Liver (tissue), 8 donors: ENCODE measurements at regions not wholly inside any gene's neighbourhood (a gene's known extent, or its start where the extent isn't known, plus 50 kb on each side); places are given as distances from the start of the nearest gene placed in this dataset.

Experiments
- DNase-seq: peaks from one replicate; pipeline ENCODE4 v3.0.0-alpha.2; 2017; ENCODE audit warnings: low spot score
- H3K27ac ChIP-seq, 2 donors: one replicate each; pipeline ENCODE4 v1.7.0; 2013; ENCODE audit warnings: inconsistent platforms in 2 of 2, low read length in 2 of 2, control low read depth in 1 of 2, low read depth in 1 of 2, mild to moderate bottlenecking in 1 of 2
- H3K27me3 ChIP-seq, 4 donors: one replicate each; pipeline versions ENCODE4 v1.6.1 to v1.7.0; 2013; ENCODE audit warnings: low read length in 3 of 4, inconsistent platforms in 1 of 4, mild to moderate bottlenecking in 1 of 4, moderate library complexity in 1 of 4; ENCODE audit not compliant: control insufficient read depth in 4 of 4, insufficient read depth in 4 of 4
- H3K36me3 ChIP-seq, 4 donors: one replicate each; pipeline versions ENCODE4 v1.6.1 to v1.7.0; 2013; ENCODE audit warnings: low read length in 3 of 4, mild to moderate bottlenecking in 3 of 4, low read depth in 1 of 4, moderate library complexity in 1 of 4; ENCODE audit not compliant: control insufficient read depth in 4 of 4, insufficient read depth in 3 of 4
- H3K4me1 ChIP-seq, 4 donors: one replicate each; pipeline versions ENCODE4 v1.6.1 to v1.7.0; 2013; ENCODE audit warnings: low read length in 3 of 4, mild to moderate bottlenecking in 3 of 4, moderate library complexity in 1 of 4; ENCODE audit not compliant: control insufficient read depth in 4 of 4, insufficient read depth in 4 of 4
- H3K4me3 ChIP-seq, 3 donors: one replicate each; pipeline versions ENCODE4 v1.6.1 to v1.7.0; 2013; ENCODE audit warnings: low read length in 3 of 3, control low read depth in 1 of 3, low read depth in 1 of 3, mild to moderate bottlenecking in 1 of 3
- H3K9ac ChIP-seq, 2 donors: one replicate each; pipeline ENCODE4 v1.7.0; 2013; ENCODE audit warnings: low read length in 2 of 2, mild to moderate bottlenecking in 2 of 2, moderate library complexity in 2 of 2, control low read depth in 1 of 2, low read depth in 1 of 2
- H3K9me3 ChIP-seq, 4 donors: one replicate each; pipeline versions ENCODE4 v1.6.1 to v1.7.0; 2013; ENCODE audit warnings: low read length in 3 of 4; ENCODE audit not compliant: control insufficient read depth in 4 of 4
- ATF3 ChIP-seq: IDR thresholded peaks from 2 replicates; pipeline ENCODE4 v1.6.1; 2016; ENCODE audit warnings: antibody characterized with exemption
- CTCF ChIP-seq: fragments of 150-350 bp; IDR thresholded peaks from 2 replicates; pipeline ENCODE4 v1.5.1; 2017; ENCODE audit warnings: improper control_type of control experiment, low read depth, low read length; ENCODE audit not compliant: missing input control
- EGR1 ChIP-seq, 2 donors: IDR thresholded peaks; 2 replicates each; pipeline ENCODE4 v1.6.1; 2016 to 2018; ENCODE audit warnings: antibody characterized with exemption in 2 of 2, low read depth in 2 of 2
- FOXA1 ChIP-seq: IDR thresholded peaks from 2 replicates; pipeline ENCODE4 v1.6.1; 2016; ENCODE audit warnings: antibody characterized with exemption
- FOXA2 ChIP-seq: IDR thresholded peaks from 2 replicates; pipeline ENCODE4 v1.6.1; 2016; ENCODE audit warnings: antibody characterized with exemption
- GABPA ChIP-seq, 2 donors: IDR thresholded peaks in 1 of 2; conservative IDR thresholded peaks in 1 of 2; 2 replicates each; pipeline ENCODE4 v1.6.1; 2016; ENCODE audit warnings: antibody characterized with exemption in 2 of 2, mild to moderate bottlenecking in 1 of 2, moderate library complexity in 1 of 2
- HNF4A ChIP-seq, 2 donors: conservative IDR thresholded peaks; 2 replicates each; pipeline ENCODE4 v1.6.1; 2016; ENCODE audit warnings: antibody characterized with exemption in 2 of 2, mild to moderate bottlenecking in 2 of 2
- HNF4G ChIP-seq: IDR thresholded peaks from 2 replicates; pipeline ENCODE4 v1.6.1; 2016; ENCODE audit warnings: antibody characterized with exemption
- JUND ChIP-seq, 2 donors: IDR thresholded peaks; 2 replicates each; pipeline ENCODE4 v1.6.1; 2016; ENCODE audit warnings: antibody characterized with exemption in 2 of 2
- MAX ChIP-seq: IDR thresholded peaks from 2 replicates; pipeline ENCODE4 v1.6.1; 2016; ENCODE audit warnings: antibody characterized with exemption
- NR2F2 ChIP-seq: IDR thresholded peaks from 2 replicates; pipeline ENCODE4 v1.6.1; 2016; ENCODE audit warnings: antibody characterized with exemption
- RAD21 ChIP-seq, 2 donors: IDR thresholded peaks; 2 replicates each; pipeline ENCODE4 v1.6.1; 2016; ENCODE audit warnings: antibody characterized with exemption in 2 of 2, mild to moderate bottlenecking in 2 of 2
- REST ChIP-seq: IDR thresholded peaks from 2 replicates; pipeline ENCODE4 v1.6.1; 2016; ENCODE audit warnings: antibody characterized with exemption, mild to moderate bottlenecking
- RXRA ChIP-seq, 2 donors: IDR thresholded peaks; 2 replicates each; pipeline ENCODE4 v1.6.1; 2017 to 2018; ENCODE audit warnings: antibody characterized with exemption in 2 of 2, mild to moderate bottlenecking in 1 of 2
- SP1 ChIP-seq: IDR thresholded peaks from 2 replicates; pipeline ENCODE4 v1.6.1; 2018; ENCODE audit warnings: antibody characterized with exemption, mild to moderate bottlenecking
- TAF1 ChIP-seq: conservative IDR thresholded peaks from 2 replicates; pipeline ENCODE4 v1.6.1; 2016; ENCODE audit warnings: antibody characterized with exemption, mild to moderate bottlenecking
- YY1 ChIP-seq: IDR thresholded peaks from 2 replicates; pipeline ENCODE4 v1.6.1; 2016; ENCODE audit warnings: antibody characterized with exemption, mild to moderate bottlenecking
- ZBTB33 ChIP-seq: IDR thresholded peaks from 2 replicates; pipeline ENCODE4 v1.6.1; 2016; ENCODE audit warnings: antibody characterized with exemption
- WGBS: extraction: QIAGEN DNeasy Blood & Tissue Kit; methylation state at CpG from one replicate; pipeline ENCODE4 v1.1.7; 2013; 5-methylcytosine and 5-hydroxymethylcytosine counted together
- donor health status: healthy.
- donor health status: healthy.
- donor health status: healthy.
- donor health status: healthy.
- donor health status: healthy.

- no peak for TF ChIP-seq HNF4G
- no peak for TF ChIP-seq JUND (IDR thresholded peaks at IDR 0.05)
- no peak for TF ChIP-seq HNF4A (conservative IDR thresholded peaks at IDR 0.05)
- TF ChIP-seq SP1 = no peak
- TF ChIP-seq FOXA2 = no peak
- TF ChIP-seq MAX = no peak
- no peak for TF ChIP-seq GABPA (IDR thresholded peaks at IDR 0.05 in 1 of 2, conservative IDR thresholded peaks at IDR 0.05 in 1 of 2)
- no peak for TF ChIP-seq REST
- no peak for TF ChIP-seq CTCF
- no peak for TF ChIP-seq EGR1 (IDR thresholded peaks at IDR 0.05; ENCODE audit: low read depth in 2 of 2)
- no peak for TF ChIP-seq RXRA (IDR thresholded peaks at IDR 0.05)
- no peak for TF ChIP-seq YY1
- no peak for TF ChIP-seq NR2F2
- no peak for TF ChIP-seq RAD21 (IDR thresholded peaks at IDR 0.05)
- 71% methylated on average over 6 of the region's 6 CpGs for WGBS
- no peaks in the 10 kb centered on the region for H3K9me3 ChIP-seq
- H3K9ac ChIP-seq = no peak overlapping the region
- no peak overlapping the region for H3K4me3 ChIP-seq
- peaks cover 0 to 3% (median 1%) of the 10 kb centered on the region in 4 donors for H3K27me3 ChIP-seq
- H3K27ac ChIP-seq = no peak overlapping the region
- no peak for DNase-seq
- no peaks in the 10 kb centered on the region for H3K4me1 ChIP-seq
- no peaks in the 10 kb centered on the region for H3K36me3 ChIP-seq
Observed at GRCh38 chr6:4675121-4675520, 101.1 kb upstream of the CDYL start.

- Histone ChIP-seq H3K27me3 (peaks cover 0 to 3% (median 1%) of the 10 kb centered on the region in 4 donors), H3K27ac (no peak overlapping the region), H3K36me3 (no peaks in the 10 kb centered on the region), H3K9ac (no peak overlapping the region), H3K9me3 (no peaks in the 10 kb centered on the region), H3K4me3 (no peak overlapping the region), H3K4me1 (no peaks in the 10 kb centered on the region)
- no peak for DNase-seq
- WGBS = 57% methylated on average over 3 of the region's 3 CpGs
- TF ChIP-seq ZBTB33 = no peak
- TF ChIP-seq GABPA (IDR thresholded peaks at IDR 0.05 in 1 of 2, conservative IDR thresholded peaks at IDR 0.05 in 1 of 2) = no peak
- no peak for TF ChIP-seq FOXA1
- no peak for TF ChIP-seq EGR1 (IDR thresholded peaks at IDR 0.05; ENCODE audit: low read depth in 2 of 2)
- TF ChIP-seq RXRA (IDR thresholded peaks at IDR 0.05) = no peak
- TF ChIP-seq NR2F2 = no peak
- TF ChIP-seq TAF1 = no peak
- TF ChIP-seq SP1 = no peak
- no peak for TF ChIP-seq RAD21 (IDR thresholded peaks at IDR 0.05)
- no peak for TF ChIP-seq MAX
- no peak for TF ChIP-seq REST
- TF ChIP-seq HNF4A (conservative IDR thresholded peaks at IDR 0.05) = no peak
- no peak for TF ChIP-seq JUND (IDR thresholded peaks at IDR 0.05)
- TF ChIP-seq HNF4G = no peak
- no peak for TF ChIP-seq FOXA2
- no peak for TF ChIP-seq ATF3
Observed at GRCh38 chr6:4673861-4674260, 102.3 kb upstream of the CDYL start.
